Astrocyte (in vitro differentiated cells and primary cell): ENCODE measurements at regions not wholly inside any gene's neighbourhood (a gene's known extent, or its start where the extent isn't known, plus 50 kb on each side); places are given as distances from the start of the nearest gene placed in this dataset.

Experiments used
- DNase-seq: peaks from one replicate; pipeline ENCODE4 v3.0.0-alpha.2; 2010; ENCODE audit warnings: low read depth
- FAIRE-seq: peaks from 2 replicates; lab custom pipeline; 2011; peaks lifted over from hg19 to GRCh38; lab: Jason Lieb, UNC
- H2AFZ ChIP-seq: 2 replicates; pipeline ENCODE4 v1.6.0; 2012; ENCODE audit warnings: low read depth, low read length, inconsistent platforms
- H3K27ac ChIP-seq: 2 replicates; pipeline ENCODE4 v1.5.1; 2011; ENCODE audit warnings: low read depth, low read length, inconsistent platforms
- H3K27me3 ChIP-seq: 2 replicates; pipeline ENCODE4 v1.6.0; 2011; ENCODE audit warnings: low read length, inconsistent platforms; ENCODE audit not compliant: insufficient read depth
- H3K36me3 ChIP-seq: 2 replicates; pipeline ENCODE4 v1.5.1; 2011; ENCODE audit warnings: low read length, inconsistent platforms; ENCODE audit not compliant: insufficient read depth
- H3K4me1 ChIP-seq: 2 replicates; pipeline ENCODE4 v1.5.1; 2011; ENCODE audit warnings: low read length, inconsistent platforms; ENCODE audit not compliant: insufficient read depth
- H3K4me2 ChIP-seq: 2 replicates; pipeline ENCODE4 v1.6.0; 2012; ENCODE audit warnings: low read length, inconsistent platforms
- H3K4me3 ChIP-seq: 2 replicates; pipeline ENCODE4 v1.5.1; 2011; ENCODE audit warnings: low read depth, mild to moderate bottlenecking, low read length, inconsistent platforms; ENCODE audit not compliant: insufficient read depth
- H3K79me2 ChIP-seq: 2 replicates; pipeline ENCODE4 v1.6.0; 2012; ENCODE audit warnings: mild to moderate bottlenecking, low read length, inconsistent platforms; ENCODE audit not compliant: insufficient read depth
- H3K9ac ChIP-seq: 2 replicates; pipeline ENCODE4 v1.6.0; 2012; ENCODE audit warnings: mild to moderate bottlenecking, low read length, inconsistent platforms
- H3K9me3 ChIP-seq: 2 replicates; pipeline ENCODE4 v1.5.1; 2012; ENCODE audit warnings: low read depth, mild to moderate bottlenecking, low read length, inconsistent platforms; ENCODE audit not compliant: insufficient read depth
- H4K20me1 ChIP-seq: 2 replicates; pipeline ENCODE4 v1.6.0; 2012; ENCODE audit warnings: low read length, inconsistent platforms; ENCODE audit not compliant: insufficient read depth
- H3K27ac Mint-ChIP-seq: one replicate; pipeline ENCODE4 v1.8.0; 2021; ENCODE audit warnings: mild to moderate bottlenecking, mixed read lengths; ENCODE audit not compliant: unreplicated experiment
- H3K27me3 Mint-ChIP-seq: one replicate; pipeline ENCODE4 v1.8.0; 2021; ENCODE audit warnings: low read depth, mixed read lengths; ENCODE audit not compliant: unreplicated experiment
- H3K36me3 Mint-ChIP-seq: one replicate; pipeline ENCODE4 v1.8.0; 2021; ENCODE audit warnings: low read depth, mixed read lengths; ENCODE audit not compliant: unreplicated experiment
- H3K4me1 Mint-ChIP-seq: one replicate; pipeline ENCODE4 v1.8.0; 2021; ENCODE audit warnings: low read depth, mixed read lengths; ENCODE audit not compliant: unreplicated experiment
- H3K4me3 Mint-ChIP-seq: one replicate; pipeline ENCODE4 v1.8.0; 2021; ENCODE audit warnings: mild to moderate bottlenecking, moderate library complexity, mixed read lengths; ENCODE audit not compliant: unreplicated experiment
- H3K9me3 Mint-ChIP-seq: one replicate; pipeline ENCODE4 v1.8.0; 2021; ENCODE audit warnings: mild to moderate bottlenecking, mixed read lengths; ENCODE audit not compliant: unreplicated experiment
- EZH2 ChIP-seq: IDR thresholded peaks from 2 replicates; pipeline ENCODE4 v1.6.1; 2012; ENCODE audit warnings: mild to moderate bottlenecking, low read length, inconsistent platforms; ENCODE audit not compliant: insufficient read depth
- TF ChIP-seq, protein P1 (sequence below): IDR thresholded peaks from 2 replicates; pipeline ENCODE4 v1.5.1; 2011; ENCODE audit warnings: low read depth, mild to moderate bottlenecking, inconsistent platforms, low read length, moderate library complexity; ENCODE audit not compliant: insufficient read depth

DNA sequence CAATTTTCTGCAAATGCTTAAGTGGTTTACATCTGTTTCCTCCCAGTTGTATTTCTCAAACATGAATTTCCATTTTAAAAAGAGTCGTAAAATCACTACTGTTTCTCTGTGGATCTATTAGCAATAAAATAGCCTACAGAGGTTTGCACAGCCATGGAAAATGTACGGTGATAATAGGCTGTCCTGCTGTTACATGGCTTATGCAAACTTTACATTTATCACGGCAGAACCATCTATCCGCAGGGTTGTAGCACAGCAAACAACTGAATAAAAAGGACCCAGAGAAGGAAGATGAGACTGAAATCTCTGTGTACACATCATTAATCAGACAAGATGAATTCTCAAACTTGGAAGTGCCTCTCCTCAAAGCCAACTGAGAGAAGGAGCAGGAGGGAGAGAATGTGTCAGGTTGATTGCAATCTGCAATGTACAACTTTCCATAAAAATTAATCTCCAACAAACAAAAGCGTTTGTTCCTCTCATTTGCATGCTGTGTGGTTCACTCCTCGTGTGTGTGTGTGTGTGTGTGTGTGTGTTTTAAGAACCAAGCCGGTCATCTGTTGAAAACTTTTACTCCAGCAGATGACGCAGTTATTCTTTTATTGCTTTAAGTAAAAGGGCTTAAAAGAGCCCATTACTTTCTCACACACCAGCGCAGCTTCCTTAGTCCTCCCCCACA lies 279.3 kb downstream of the SKAP2 start:
- H3K4me3 ChIP-seq, result no peak overlapping the region
- peaks cover 21% of the 10 kb centered on the region for H3K27me3 Mint-ChIP-seq
- no peaks in the 10 kb centered on the region for H3K36me3 Mint-ChIP-seq
- no peak overlapping the region for H3K4me2 ChIP-seq
- H2AFZ ChIP-seq, result no peak overlapping the region
- no peak overlapping the region for H3K27ac ChIP-seq
- H3K36me3 ChIP-seq, result no peaks in the 10 kb centered on the region
- no peak overlapping the region for H3K9ac ChIP-seq
- H3K4me3 Mint-ChIP-seq, result no peak overlapping the region
- H3K4me1 ChIP-seq, result no peaks in the 10 kb centered on the region
- TF ChIP-seq, protein P1, sequence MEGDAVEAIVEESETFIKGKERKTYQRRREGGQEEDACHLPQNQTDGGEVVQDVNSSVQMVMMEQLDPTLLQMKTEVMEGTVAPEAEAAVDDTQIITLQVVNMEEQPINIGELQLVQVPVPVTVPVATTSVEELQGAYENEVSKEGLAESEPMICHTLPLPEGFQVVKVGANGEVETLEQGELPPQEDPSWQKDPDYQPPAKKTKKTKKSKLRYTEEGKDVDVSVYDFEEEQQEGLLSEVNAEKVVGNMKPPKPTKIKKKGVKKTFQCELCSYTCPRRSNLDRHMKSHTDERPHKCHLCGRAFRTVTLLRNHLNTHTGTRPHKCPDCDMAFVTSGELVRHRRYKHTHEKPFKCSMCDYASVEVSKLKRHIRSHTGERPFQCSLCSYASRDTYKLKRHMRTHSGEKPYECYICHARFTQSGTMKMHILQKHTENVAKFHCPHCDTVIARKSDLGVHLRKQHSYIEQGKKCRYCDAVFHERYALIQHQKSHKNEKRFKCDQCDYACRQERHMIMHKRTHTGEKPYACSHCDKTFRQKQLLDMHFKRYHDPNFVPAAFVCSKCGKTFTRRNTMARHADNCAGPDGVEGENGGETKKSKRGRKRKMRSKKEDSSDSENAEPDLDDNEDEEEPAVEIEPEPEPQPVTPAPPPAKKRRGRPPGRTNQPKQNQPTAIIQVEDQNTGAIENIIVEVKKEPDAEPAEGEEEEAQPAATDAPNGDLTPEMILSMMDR, result no peak
- no peak for TF ChIP-seq EZH2
- DNase-seq, result no peak
- H3K27ac Mint-ChIP-seq, result no peak overlapping the region
- FAIRE-seq, result no peak
- no peaks in the 10 kb centered on the region for H4K20me1 ChIP-seq
- no peaks in the 10 kb centered on the region for H3K4me1 Mint-ChIP-seq
- H3K27me3 ChIP-seq, result no peaks in the 10 kb centered on the region
- H3K9me3 ChIP-seq, result no peaks in the 10 kb centered on the region
- H3K79me2 ChIP-seq, result no peaks in the 10 kb centered on the region
- peaks cover 4% of the 10 kb centered on the region for H3K9me3 Mint-ChIP-seq

DNA sequence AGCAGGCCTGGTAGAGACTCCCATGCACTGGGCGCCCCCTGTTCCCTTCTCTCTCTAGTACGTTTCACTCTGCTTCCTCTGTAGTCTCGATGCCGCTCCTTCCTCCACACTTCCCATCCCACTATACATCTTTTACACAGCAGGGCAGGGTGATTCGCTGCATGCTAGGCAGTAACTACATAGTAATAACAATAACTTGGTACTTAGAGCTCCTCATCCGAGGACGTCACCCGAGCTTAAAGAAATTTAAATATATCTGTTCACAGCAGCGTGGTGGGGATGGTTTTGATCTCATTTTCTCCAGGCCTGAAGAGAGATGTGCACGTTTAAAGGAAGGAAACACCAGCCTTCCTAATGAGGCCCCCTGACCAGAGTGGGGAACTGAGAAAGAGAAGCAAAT lies 276.9 kb downstream of the SKAP2 start:
- Histone ChIP-seq H3K27ac (no peak overlapping the region), H3K4me3 (no peak overlapping the region), H3K9me3 (no peaks in the 10 kb centered on the region), H3K4me2 (no peak overlapping the region), H3K4me1 (no peaks in the 10 kb centered on the region), H4K20me1 (no peaks in the 10 kb centered on the region), H3K9ac (no peak overlapping the region), H3K36me3 (no peaks in the 10 kb centered on the region), H2AFZ (no peak overlapping the region), H3K27me3 (no peaks in the 10 kb centered on the region), H3K79me2 (no peaks in the 10 kb centered on the region)
- DNase-seq (no peak), FAIRE-seq (no peak)
- H3K4me1 Mint-ChIP-seq, result no peaks in the 10 kb centered on the region
- H3K4me3 Mint-ChIP-seq, result no peak overlapping the region
- no peak overlapping the region for H3K27ac Mint-ChIP-seq
- no peaks in the 10 kb centered on the region for H3K36me3 Mint-ChIP-seq
- peaks cover 4% of the 10 kb centered on the region for H3K9me3 Mint-ChIP-seq
- TF ChIP-seq EZH2, result no peak
- TF ChIP-seq, protein P1, result no peak
- H3K27me3 Mint-ChIP-seq, result peaks cover 31% of the 10 kb centered on the region

DNA sequence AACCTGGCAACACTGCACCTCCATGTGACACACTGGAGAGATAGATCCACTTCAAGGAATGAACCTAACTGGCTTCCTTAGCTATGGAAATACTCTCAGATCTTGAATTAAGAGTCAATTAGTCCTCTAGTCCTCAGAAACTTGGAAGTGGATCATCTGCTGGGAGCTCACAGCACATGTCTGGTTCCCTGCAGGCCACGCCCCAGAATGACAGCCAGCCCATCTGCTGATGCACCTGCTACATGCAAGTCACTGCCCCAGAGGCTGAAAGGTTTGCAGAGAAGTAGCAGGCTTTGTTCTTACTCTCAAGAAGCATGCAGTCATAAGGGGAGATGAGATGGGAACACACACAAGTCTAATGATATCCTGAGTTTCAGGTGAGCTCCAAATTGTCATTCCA lies 275.9 kb downstream of the SKAP2 start:
- H3K4me3 ChIP-seq, result no peak overlapping the region
- no peak overlapping the region for H2AFZ ChIP-seq
- peaks cover 4% of the 10 kb centered on the region for H3K9me3 Mint-ChIP-seq
- no peaks in the 10 kb centered on the region for H3K36me3 Mint-ChIP-seq
- H3K4me3 Mint-ChIP-seq, result no peak overlapping the region
- no peak overlapping the region for H3K9ac ChIP-seq
- H3K27me3 ChIP-seq, result no peaks in the 10 kb centered on the region
- TF ChIP-seq, protein P1, result no peak
- no peak for TF ChIP-seq EZH2
- H4K20me1 ChIP-seq, result no peaks in the 10 kb centered on the region
- H3K27ac Mint-ChIP-seq, result no peak overlapping the region
- DNase-seq (no peak), FAIRE-seq (no peak)
- peaks cover 31% of the 10 kb centered on the region for H3K27me3 Mint-ChIP-seq
- H3K4me1 Mint-ChIP-seq, result no peaks in the 10 kb centered on the region
- H3K27ac ChIP-seq, result no peak overlapping the region
- H3K4me2 ChIP-seq, result no peak overlapping the region
- H3K36me3 ChIP-seq, result no peaks in the 10 kb centered on the region
- H3K4me1 ChIP-seq, result no peaks in the 10 kb centered on the region
- no peaks in the 10 kb centered on the region for H3K9me3 ChIP-seq
- H3K79me2 ChIP-seq, result no peaks in the 10 kb centered on the region
